WTC11 (cell line): ENCODE measurements at regions not wholly inside any gene's neighbourhood (a gene's known extent, or its start where the extent isn't known, plus 50 kb on each side); places are given as distances from the start of the nearest gene placed in this dataset.

Experiments
- ATAC-seq: fragments of 200-7000 bp; cut with Tn5 transposase; 2 replicates; pipeline ENCODE4 v1.10.0; 2021; ENCODE audit warnings: mild to moderate bottlenecking, moderate library complexity
- CTCF ChIA-PET: fragments of 300-600 bp; sonication (Branson Sonifier 250); formaldehyde crosslinking; loops from one replicate; lab custom pipeline; 2021; ENCODE audit warnings: antibody characterized with exemption; lab: Charles Lee
- POLR2A ChIA-PET: fragments of 350-600 bp; sonication (Branson Sonifier 250); formaldehyde crosslinking; loops from one replicate; lab custom pipeline; 2021; ENCODE audit warnings: antibody characterized with exemption; lab: Charles Lee
- DNase-seq: peaks from one replicate; pipeline ENCODE4 v3.0.0; 2021; ENCODE audit warnings: low spot score
- H3K27ac Mint-ChIP-seq: 2 replicates; pipeline ENCODE4 v1.8.0; 2021; ENCODE audit warnings: mixed read lengths
- H3K27me3 Mint-ChIP-seq: 2 replicates; pipeline ENCODE4 v1.8.0; 2021; ENCODE audit warnings: low read depth, mild to moderate bottlenecking, moderate library complexity, mixed read lengths
- H3K36me3 Mint-ChIP-seq: 2 replicates; pipeline ENCODE4 v1.8.0; 2021; ENCODE audit warnings: mixed read lengths
- H3K4me1 Mint-ChIP-seq: 2 replicates; pipeline ENCODE4 v1.8.0; 2022; ENCODE audit warnings: mixed read lengths
- H3K4me3 Mint-ChIP-seq: 2 replicates; pipeline ENCODE4 v1.8.0; 2021; ENCODE audit warnings: mild to moderate bottlenecking, moderate library complexity, mixed read lengths
- H3K9me3 Mint-ChIP-seq: 2 replicates; pipeline ENCODE4 v1.8.0; 2021; ENCODE audit warnings: mixed read lengths
- ATF2 ChIP-seq: sonication (generic); formaldehyde crosslinking; IDR thresholded peaks from 2 replicates; pipeline ENCODE4 v1.8.1; 2022; ENCODE audit warnings: low read depth, missing genetic modification reagents, borderline replicate concordance
- CREM ChIP-seq: sonication (generic); formaldehyde crosslinking; IDR thresholded peaks from 2 replicates; pipeline ENCODE4 v1.8.1; 2022; ENCODE audit warnings: mild to moderate bottlenecking, missing genetic modification reagents, moderate library complexity
- ELF4 ChIP-seq: sonication (generic); formaldehyde crosslinking; IDR thresholded peaks from 2 replicates; pipeline ENCODE4 v1.8.1; 2022; ENCODE audit warnings: low read depth, mild to moderate bottlenecking, moderate library complexity, missing genetic modification reagents
- ESRRA ChIP-seq: sonication (generic); formaldehyde crosslinking; IDR thresholded peaks from 2 replicates; pipeline ENCODE4 v1.8.1; 2022; ENCODE audit warnings: mild to moderate bottlenecking, missing genetic modification reagents, borderline replicate concordance
- IRF2 ChIP-seq: sonication (generic); formaldehyde crosslinking; IDR thresholded peaks from 2 replicates; pipeline ENCODE4 v1.8.0; 2022; ENCODE audit warnings: low read depth, missing genetic modification reagents, borderline replicate concordance
- KAT7 ChIP-seq: sonication (generic); formaldehyde crosslinking; IDR thresholded peaks from 2 replicates; pipeline ENCODE4 v1.8.1; 2023; ENCODE audit warnings: missing genetic modification reagents, mild to moderate bottlenecking, borderline replicate concordance
- NFATC4 ChIP-seq: fragments of 250-450 bp; sonication (Bioruptor Pico); IDR thresholded peaks from 2 replicates; pipeline ENCODE4 v1.9.0; 2021; ENCODE audit warnings: mild to moderate bottlenecking
- NR2C2 ChIP-seq: sonication (generic); formaldehyde crosslinking; IDR thresholded peaks from 2 replicates; pipeline ENCODE4 v1.8.0; 2022; ENCODE audit warnings: mild to moderate bottlenecking, missing genetic modification reagents
- PREB ChIP-seq: sonication (generic); formaldehyde crosslinking; IDR thresholded peaks from 2 replicates; pipeline ENCODE4 v1.8.1; 2022; ENCODE audit warnings: mild to moderate bottlenecking, missing genetic modification reagents, moderate library complexity, borderline replicate concordance
- PRRX2 ChIP-seq: fragments of 250-450 bp; sonication (Bioruptor Pico); IDR thresholded peaks from 2 replicates; pipeline ENCODE4 v1.8.0; 2021; ENCODE audit warnings: mild to moderate bottlenecking
- SMAD4 ChIP-seq: sonication (generic); formaldehyde crosslinking; IDR thresholded peaks from 2 replicates; pipeline ENCODE4 v1.8.0; 2022; ENCODE audit warnings: mild to moderate bottlenecking, missing genetic modification reagents
- ZNF219 ChIP-seq: sonication (generic); formaldehyde crosslinking; IDR thresholded peaks from 2 replicates; pipeline ENCODE4 v1.8.0; 2023; ENCODE audit warnings: missing genetic modification reagents, mild to moderate bottlenecking, borderline replicate concordance
- TF ChIP-seq, protein P1 (sequence below): sonication (generic); formaldehyde crosslinking; IDR thresholded peaks from 2 replicates; pipeline ENCODE4 v1.8.0; 2022; ENCODE audit warnings: mild to moderate bottlenecking, missing genetic modification reagents
- TF ChIP-seq, protein P2 (sequence below): sonication (generic); formaldehyde crosslinking; IDR thresholded peaks from 2 replicates; pipeline ENCODE4 v1.8.1; 2023; ENCODE audit warnings: mild to moderate bottlenecking, missing genetic modification reagents

GRCh38 chr16:59369523-59369922 is 635.4 kb upstream of the GOT2 start (continued):
- TF ChIP-seq ATF2 (CRISPR knock-in tag): no peak
- TF ChIP-seq PRRX2 (CRISPR knock-in tag): no peak
- TF ChIP-seq ESRRA (CRISPR knock-in tag): no peak
- no peak for TF ChIP-seq CREM (CRISPR knock-in tag)
- TF ChIP-seq, protein P1, sequence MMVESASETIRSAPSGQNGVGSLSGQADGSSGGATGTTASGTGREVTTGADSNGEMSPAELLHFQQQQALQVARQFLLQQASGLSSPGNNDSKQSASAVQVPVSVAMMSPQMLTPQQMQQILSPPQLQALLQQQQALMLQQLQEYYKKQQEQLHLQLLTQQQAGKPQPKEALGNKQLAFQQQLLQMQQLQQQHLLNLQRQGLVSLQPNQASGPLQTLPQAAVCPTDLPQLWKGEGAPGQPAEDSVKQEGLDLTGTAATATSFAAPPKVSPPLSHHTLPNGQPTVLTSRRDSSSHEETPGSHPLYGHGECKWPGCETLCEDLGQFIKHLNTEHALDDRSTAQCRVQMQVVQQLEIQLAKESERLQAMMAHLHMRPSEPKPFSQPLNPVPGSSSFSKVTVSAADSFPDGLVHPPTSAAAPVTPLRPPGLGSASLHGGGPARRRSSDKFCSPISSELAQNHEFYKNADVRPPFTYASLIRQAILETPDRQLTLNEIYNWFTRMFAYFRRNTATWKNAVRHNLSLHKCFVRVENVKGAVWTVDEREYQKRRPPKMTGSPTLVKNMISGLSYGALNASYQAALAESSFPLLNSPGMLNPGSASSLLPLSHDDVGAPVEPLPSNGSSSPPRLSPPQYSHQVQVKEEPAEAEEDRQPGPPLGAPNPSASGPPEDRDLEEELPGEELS (CRISPR knock-in tag): no peak
- no peak for TF ChIP-seq ELF4 (CRISPR knock-in tag)
- no peak for TF ChIP-seq SMAD4 (CRISPR knock-in tag)

DNA sequence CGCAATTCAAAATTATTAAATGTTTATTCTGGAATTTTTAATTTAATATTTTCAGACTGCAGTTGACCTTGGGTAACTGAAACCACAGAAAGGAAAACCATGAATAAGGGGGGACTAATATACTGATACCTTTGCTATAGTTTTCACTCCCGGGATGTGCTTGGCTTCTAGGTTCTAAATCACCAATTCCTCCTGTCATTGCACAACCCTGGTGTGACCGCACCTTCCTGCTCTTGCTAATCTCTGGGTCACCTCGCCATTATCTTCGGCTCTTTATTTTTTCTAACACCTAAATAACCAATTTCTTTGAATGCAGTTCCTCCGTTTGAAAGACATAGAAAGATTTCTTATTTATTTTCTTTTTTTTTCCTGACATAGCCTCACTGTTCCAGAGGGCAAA is 634.5 kb upstream of the GOT2 start:
- TF ChIP-seq, protein P2, sequence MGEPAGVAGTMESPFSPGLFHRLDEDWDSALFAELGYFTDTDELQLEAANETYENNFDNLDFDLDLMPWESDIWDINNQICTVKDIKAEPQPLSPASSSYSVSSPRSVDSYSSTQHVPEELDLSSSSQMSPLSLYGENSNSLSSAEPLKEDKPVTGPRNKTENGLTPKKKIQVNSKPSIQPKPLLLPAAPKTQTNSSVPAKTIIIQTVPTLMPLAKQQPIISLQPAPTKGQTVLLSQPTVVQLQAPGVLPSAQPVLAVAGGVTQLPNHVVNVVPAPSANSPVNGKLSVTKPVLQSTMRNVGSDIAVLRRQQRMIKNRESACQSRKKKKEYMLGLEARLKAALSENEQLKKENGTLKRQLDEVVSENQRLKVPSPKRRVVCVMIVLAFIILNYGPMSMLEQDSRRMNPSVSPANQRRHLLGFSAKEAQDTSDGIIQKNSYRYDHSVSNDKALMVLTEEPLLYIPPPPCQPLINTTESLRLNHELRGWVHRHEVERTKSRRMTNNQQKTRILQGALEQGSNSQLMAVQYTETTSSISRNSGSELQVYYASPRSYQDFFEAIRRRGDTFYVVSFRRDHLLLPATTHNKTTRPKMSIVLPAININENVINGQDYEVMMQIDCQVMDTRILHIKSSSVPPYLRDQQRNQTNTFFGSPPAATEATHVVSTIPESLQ (CRISPR knock-in tag): no peak
- TF ChIP-seq KAT7 (CRISPR knock-in tag) (no peak), NFATC4 (CRISPR knock-in tag) (no peak), ELF4 (CRISPR knock-in tag) (no peak), PREB (CRISPR knock-in tag) (no peak), NR2C2 (CRISPR knock-in tag) (no peak), IRF2 (CRISPR knock-in tag) (no peak), ZNF219 (CRISPR knock-in tag) (no peak)
- ChIA-PET POLR2A (no interaction called here), CTCF (no interaction called here)
- DNase-seq (no peak), ATAC-seq (no peak)
- no peak overlapping the region for H3K4me3 Mint-ChIP-seq
- no peak overlapping the region for H3K27ac Mint-ChIP-seq
- H3K36me3 Mint-ChIP-seq: peaks cover 8% of the 10 kb centered on the region; the same call in 1 of the 2 replicates
- 0 out of 2 replicates have a peak, but pooled peaks cover 3% of the 10 kb centered on the region for H3K9me3 Mint-ChIP-seq
- H3K4me1 Mint-ChIP-seq: peaks cover 27% of the 10 kb centered on the region
- peaks cover 27% of the 10 kb centered on the region for H3K27me3 Mint-ChIP-seq

DNA sequence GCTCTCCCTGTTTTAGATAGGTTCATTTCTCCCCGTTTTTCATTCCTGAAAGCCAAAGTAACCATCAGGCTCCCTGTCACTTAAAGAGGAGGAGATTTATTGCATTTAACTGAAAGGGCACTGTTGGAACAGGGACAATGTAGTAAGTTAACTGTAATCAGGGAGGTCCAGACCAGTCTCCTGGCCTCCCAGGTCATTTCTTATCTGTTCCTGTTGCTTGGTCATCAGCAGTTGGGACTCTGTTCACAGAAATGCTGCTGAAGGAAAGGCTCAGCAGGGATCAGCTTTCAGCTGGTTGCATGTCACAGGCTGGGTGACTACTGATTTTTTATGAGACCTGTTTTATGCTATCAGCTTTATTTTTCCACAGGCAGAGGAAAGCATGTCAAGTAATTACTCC is 622.6 kb upstream of the GOT2 start:
- TF ChIP-seq PRRX2 (CRISPR knock-in tag): no peak
- peaks cover 22% of the 10 kb centered on the region for H3K4me1 Mint-ChIP-seq
- ChIA-PET CTCF (interaction anchor here (1.0 kb wide), 1 partner anchor 513 kb away, joined by 4 read pairs; no protein-coding TSS in a partner anchor), POLR2A (no interaction called here)
- ATAC-seq (peak; percentile 41; the same call in 1 of the 2 replicates), DNase-seq (no peak)
- H3K36me3 Mint-ChIP-seq: peaks cover 12% of the 10 kb centered on the region; the same call in 1 of the 2 replicates
- peaks cover 16% of the 10 kb centered on the region for H3K9me3 Mint-ChIP-seq
- no peak overlapping the region for H3K4me3 Mint-ChIP-seq
- H3K27ac Mint-ChIP-seq: no peak overlapping the region
- peaks cover 17% of the 10 kb centered on the region for H3K27me3 Mint-ChIP-seq

DNA sequence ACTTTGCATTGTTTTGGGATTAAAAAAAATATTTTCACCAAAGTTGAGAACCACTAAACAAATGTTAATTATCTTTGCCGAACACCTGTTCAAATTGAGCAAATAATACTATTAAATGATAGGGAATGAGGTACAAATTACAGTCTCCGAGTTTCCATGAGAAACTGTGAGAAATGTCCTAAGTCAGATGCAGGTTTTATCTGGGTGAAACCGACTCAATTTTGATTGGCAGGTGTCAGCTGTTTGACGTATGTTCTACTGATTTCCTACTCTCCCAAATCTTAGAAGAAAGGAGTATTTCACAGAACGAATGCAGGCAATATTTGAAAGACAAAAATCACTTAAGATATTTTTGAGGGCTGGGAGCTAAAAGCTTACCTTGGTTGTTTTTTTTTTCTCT is 622.0 kb upstream of the GOT2 start:
- Mint-ChIP-seq H3K36me3 (peaks cover 6% of the 10 kb centered on the region; the same call in 1 of the 2 replicates), H3K27ac (no peak overlapping the region), H3K27me3 (peaks cover 20% of the 10 kb centered on the region), H3K9me3 (peaks cover 11% of the 10 kb centered on the region)
- ChIA-PET CTCF (interaction anchor here (1.0 kb wide), 1 partner anchor 512 kb away, joined by 4 read pairs; no protein-coding TSS in a partner anchor), POLR2A (no interaction called here)
- TF ChIP-seq, protein P1 (CRISPR knock-in tag): no peak
- TF ChIP-seq, all 79 proteins: peak for 0
- Mint-ChIP-seq H3K4me1 (peaks cover 22% of the 10 kb centered on the region), H3K4me3 (no peak overlapping the region)
- ATAC-seq (no peak), DNase-seq (no peak)
